Effector memory CD4-positive, alpha-beta T cell (primary cell): ENCODE measurements at regions not wholly inside any gene's neighbourhood (a gene's known extent, or its start where the extent isn't known, plus 50 kb on each side); places are given as distances from the start of the nearest gene placed in this dataset.

Experiments
- DNase-seq, 3 donors: peaks; one replicate each; pipeline ENCODE4 v3.0.0-alpha.2; 2020
- H3K27ac ChIP-seq: 2 replicates; pipeline ENCODE4 v1.7.0; 2013; ENCODE audit warnings: mild to moderate bottlenecking, low read length, moderate library complexity; ENCODE audit not compliant: insufficient read depth, poor library complexity, severe bottlenecking
- H3K27me3 ChIP-seq: replicated peaks from 2 replicates; pipeline ENCODE4 v1.7.0; 2013; ENCODE audit warnings: mild to moderate bottlenecking, low read length; ENCODE audit not compliant: insufficient read depth, control insufficient read depth, poor library complexity, severe bottlenecking
- H3K36me3 ChIP-seq: 2 replicates; pipeline ENCODE4 v1.7.0; 2013; ENCODE audit warnings: mild to moderate bottlenecking, low read length, moderate library complexity; ENCODE audit not compliant: control insufficient read depth, insufficient read depth
- H3K4me1 ChIP-seq: 2 replicates; pipeline ENCODE4 v1.7.0; 2013; ENCODE audit warnings: low read length, mild to moderate bottlenecking; ENCODE audit not compliant: control insufficient read depth, insufficient read depth, poor library complexity, severe bottlenecking
- H3K4me3 ChIP-seq: 2 replicates; pipeline ENCODE4 v1.7.0; 2013; ENCODE audit warnings: low read length, low read depth, mild to moderate bottlenecking; ENCODE audit not compliant: insufficient read depth, poor library complexity, severe bottlenecking
- H3K9me3 ChIP-seq: 2 replicates; pipeline ENCODE4 v1.7.0; 2013; ENCODE audit warnings: mild to moderate bottlenecking, low read length, moderate library complexity; ENCODE audit not compliant: control insufficient read depth

GRCh38 chr13:21946964-21947363 lies 276.1 kb downstream of the FGF9 start:
- H3K4me3 ChIP-seq: no peak overlapping the region
- H3K9me3 ChIP-seq: peaks cover 12% of the 10 kb centered on the region
- no peaks in the 10 kb centered on the region for H3K4me1 ChIP-seq
- H3K27ac ChIP-seq: no peak overlapping the region
- no peaks in the 10 kb centered on the region for H3K36me3 ChIP-seq
- no peak for DNase-seq
- H3K27me3 ChIP-seq: no peaks in the 10 kb centered on the region

- H3K36me3 ChIP-seq: no peaks in the 10 kb centered on the region
- H3K4me1 ChIP-seq: no peaks in the 10 kb centered on the region
- DNase-seq: no peak
- no peak overlapping the region for H3K4me3 ChIP-seq
- peaks cover 12% of the 10 kb centered on the region for H3K9me3 ChIP-seq
- no peaks in the 10 kb centered on the region for H3K27me3 ChIP-seq
- H3K27ac ChIP-seq: no peak overlapping the region
These were observed 278.0 kb downstream of the FGF9 start for GRCh38 chr13:21948769-21949474.

- Histone ChIP-seq H3K4me1 (no peaks in the 10 kb centered on the region), H3K36me3 (no peaks in the 10 kb centered on the region), H3K9me3 (peaks cover 3% of the 10 kb centered on the region), H3K4me3 (no peak overlapping the region), H3K27me3 (no peaks in the 10 kb centered on the region), H3K27ac (no peak overlapping the region)
- no peak for DNase-seq
These were observed 279.1 kb downstream of the FGF9 start for GRCh38 chr13:21949818-21950429.

GRCh38 chr13:21956666-21957065 lies 285.8 kb downstream of the FGF9 start:
- no peak for DNase-seq

GRCh38 chr13:21957833-21958232 lies 287.0 kb downstream of the FGF9 start:
- Histone ChIP-seq H3K4me3 (no peak overlapping the region), H3K27ac (no peak overlapping the region), H3K27me3 (no peaks in the 10 kb centered on the region), H3K9me3 (no peaks in the 10 kb centered on the region), H3K36me3 (no peaks in the 10 kb centered on the region), H3K4me1 (no peaks in the 10 kb centered on the region)
- DNase-seq: no peak

More at GRCh38 chr13:21956666-21957065, 285.8 kb downstream of the FGF9 start:
- H3K9me3 ChIP-seq: no peaks in the 10 kb centered on the region
- no peak overlapping the region for H3K27ac ChIP-seq
- no peaks in the 10 kb centered on the region for H3K27me3 ChIP-seq
- H3K4me3 ChIP-seq: no peak overlapping the region
- H3K36me3 ChIP-seq: no peaks in the 10 kb centered on the region
- H3K4me1 ChIP-seq: no peaks in the 10 kb centered on the region

- no peak overlapping the region for H3K27ac ChIP-seq
- no peaks in the 10 kb centered on the region for H3K4me1 ChIP-seq
- DNase-seq: no peak
- H3K9me3 ChIP-seq: no peaks in the 10 kb centered on the region
- H3K36me3 ChIP-seq: no peaks in the 10 kb centered on the region
- no peak overlapping the region for H3K4me3 ChIP-seq
- H3K27me3 ChIP-seq: no peaks in the 10 kb centered on the region
These were observed 289.2 kb downstream of the FGF9 start for GRCh38 chr13:21960108-21960507.

- H3K36me3 ChIP-seq: no peaks in the 10 kb centered on the region
- H3K4me3 ChIP-seq: no peak overlapping the region
- no peak overlapping the region for H3K27ac ChIP-seq
- no peaks in the 10 kb centered on the region for H3K9me3 ChIP-seq
- DNase-seq: no peak
- H3K4me1 ChIP-seq: no peaks in the 10 kb centered on the region
- H3K27me3 ChIP-seq: no peaks in the 10 kb centered on the region
These were observed 293.8 kb downstream of the FGF9 start for GRCh38 chr13:21964686-21965085.

GRCh38 chr13:21965095-21965494 lies 294.2 kb downstream of the FGF9 start:
- no peak for DNase-seq
- no peaks in the 10 kb centered on the region for H3K36me3 ChIP-seq
- no peaks in the 10 kb centered on the region for H3K9me3 ChIP-seq
- no peak overlapping the region for H3K27ac ChIP-seq
- no peaks in the 10 kb centered on the region for H3K4me1 ChIP-seq
- H3K4me3 ChIP-seq: no peak overlapping the region
- no peaks in the 10 kb centered on the region for H3K27me3 ChIP-seq

- DNase-seq: no peak
- Histone ChIP-seq H3K4me3 (no peak overlapping the region), H3K4me1 (no peaks in the 10 kb centered on the region), H3K36me3 (no peaks in the 10 kb centered on the region), H3K27ac (no peak overlapping the region), H3K9me3 (no peaks in the 10 kb centered on the region), H3K27me3 (no peaks in the 10 kb centered on the region)
These were observed 295.1 kb downstream of the FGF9 start for GRCh38 chr13:21966014-21966413.

GRCh38 chr13:21967871-21968270 lies 297.0 kb downstream of the FGF9 start:
- Histone ChIP-seq H3K36me3 (no peaks in the 10 kb centered on the region), H3K4me3 (no peak overlapping the region), H3K4me1 (no peaks in the 10 kb centered on the region), H3K27me3 (no peaks in the 10 kb centered on the region), H3K27ac (no peak overlapping the region), H3K9me3 (no peaks in the 10 kb centered on the region)
- no peak for DNase-seq
